HG02884 (cell line): ENCODE measurements at regions not wholly inside any gene's neighbourhood (a gene's known extent, or its start where the extent isn't known, plus 50 kb on each side); places are given as distances from the start of the nearest gene placed in this dataset.
"Not testable (repeated sequence)": the region's sequence is repeated elsewhere in the genome, so short reads cannot be mapped to it uniquely, and the experiment has no call there.

Experiments
- ATAC-seq: cut with Tn5 transposase; IDR thresholded peaks from one replicate; pipeline ENCODE4 v1.9.1; 2021; ENCODE audit warnings: mild to moderate bottlenecking, moderate library complexity; ENCODE audit not compliant: unreplicated experiment

DNA sequence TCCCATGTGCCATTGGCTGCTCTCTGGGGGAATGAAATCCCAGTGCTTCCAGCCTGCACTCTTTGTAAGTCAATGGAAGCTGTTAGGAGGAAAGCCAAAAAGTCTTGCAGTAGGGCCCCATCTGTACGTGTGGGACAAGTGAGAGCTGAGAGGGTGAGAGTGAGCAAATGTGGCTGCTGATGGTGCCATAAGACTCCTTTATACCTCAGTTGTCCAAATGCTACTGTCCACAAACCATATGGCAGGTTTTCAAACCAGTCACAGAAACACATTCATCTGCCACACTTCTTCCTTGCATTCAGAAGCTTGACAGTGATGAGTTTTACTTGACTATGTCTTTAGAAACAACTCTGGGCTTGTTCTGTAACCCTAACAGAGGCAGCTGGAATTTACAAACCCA lies 543.8 kb downstream of the CSNK1G3 start:
- ATAC-seq, result no peak

DNA sequence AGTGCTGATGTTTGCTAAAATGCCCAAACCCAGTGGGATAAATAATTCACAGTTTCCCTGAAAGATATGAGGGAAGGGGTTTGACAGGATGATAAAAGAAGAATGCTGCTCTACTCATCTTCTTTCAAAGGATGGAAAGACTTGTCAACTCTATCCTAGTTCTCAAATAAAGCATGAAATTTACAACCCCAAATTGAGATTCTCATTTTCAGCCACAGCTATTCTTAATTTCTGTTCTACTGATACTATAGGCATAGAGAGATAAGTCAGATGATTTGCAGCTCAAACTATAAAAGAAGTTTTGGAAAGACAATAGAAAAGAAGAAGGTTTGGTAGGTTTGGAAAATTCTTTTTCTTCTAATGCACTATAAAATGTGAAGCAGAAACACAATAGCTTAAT lies 542.6 kb downstream of the CSNK1G3 start:
- peak; percentile 37 for ATAC-seq

DNA sequence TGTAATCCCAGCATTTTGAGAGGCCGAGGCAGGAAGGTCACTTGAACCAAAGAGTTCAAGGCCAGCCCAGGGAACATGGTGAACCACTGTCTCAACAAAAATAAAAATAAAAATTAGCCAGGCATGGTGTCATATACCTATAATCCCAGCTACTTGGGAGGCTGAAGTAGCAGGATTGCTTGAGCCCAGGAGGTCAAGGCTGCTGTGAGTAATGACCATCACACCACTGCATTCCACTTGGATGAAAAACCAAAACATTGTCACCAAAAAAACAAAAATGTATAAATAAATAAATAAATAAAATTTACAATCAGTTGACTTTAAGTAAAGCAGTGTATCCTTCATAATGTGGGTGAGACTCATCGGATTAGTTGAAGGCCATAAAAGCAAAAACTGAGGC lies 541.4 kb downstream of the CSNK1G3 start:
- no peak for ATAC-seq

DNA sequence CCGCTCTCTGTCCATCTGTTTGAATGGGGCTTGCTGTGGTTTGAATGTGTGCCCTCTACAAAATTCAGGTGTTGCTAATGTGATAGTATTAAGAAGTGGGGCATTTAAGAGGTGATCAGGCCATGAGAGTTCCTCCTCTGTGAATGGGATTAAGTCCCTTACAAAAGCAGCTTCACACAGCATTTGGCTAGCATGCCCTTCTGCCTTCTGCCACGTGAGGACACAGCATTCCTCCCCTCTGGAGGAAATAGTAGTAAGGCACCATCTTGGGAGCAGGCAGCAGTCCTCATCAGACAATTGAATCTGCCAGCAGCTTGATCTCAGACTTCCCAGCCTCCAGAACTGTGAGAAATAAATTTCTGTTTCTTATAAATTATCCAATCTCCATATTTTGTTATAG lies 540.2 kb downstream of the CSNK1G3 start:
- no peak for ATAC-seq

DNA sequence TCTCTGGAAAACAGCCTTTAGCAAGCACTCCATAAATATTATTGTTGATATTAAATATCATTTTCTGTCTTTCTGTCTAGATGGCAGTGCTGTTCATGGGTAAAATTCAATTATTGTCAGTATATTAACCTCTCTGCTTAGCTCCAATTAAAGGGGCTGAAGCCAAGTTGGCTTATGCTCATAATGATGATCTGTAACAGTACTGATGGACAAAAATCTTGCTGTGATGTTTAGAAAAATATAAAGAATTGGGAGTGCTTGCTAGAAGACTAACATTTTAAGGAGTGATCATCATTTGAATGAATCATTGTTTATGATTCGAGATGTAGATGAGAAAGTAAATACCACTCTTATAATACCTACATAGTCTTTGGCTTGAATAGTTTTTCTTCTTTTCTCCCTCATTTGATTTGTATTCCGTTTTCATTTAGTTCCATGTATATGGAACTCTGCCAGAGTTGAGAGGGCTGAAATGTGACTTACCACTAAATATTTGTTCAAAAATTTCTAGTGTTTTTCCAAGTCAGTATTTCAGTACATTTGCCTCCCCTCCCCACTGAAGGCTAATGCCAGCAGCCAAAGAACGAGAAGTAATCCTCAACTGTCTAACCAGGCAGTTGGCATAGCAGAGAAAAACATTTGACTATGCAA lies 538.3 kb downstream of the CSNK1G3 start:
- ATAC-seq, result no peak

DNA sequence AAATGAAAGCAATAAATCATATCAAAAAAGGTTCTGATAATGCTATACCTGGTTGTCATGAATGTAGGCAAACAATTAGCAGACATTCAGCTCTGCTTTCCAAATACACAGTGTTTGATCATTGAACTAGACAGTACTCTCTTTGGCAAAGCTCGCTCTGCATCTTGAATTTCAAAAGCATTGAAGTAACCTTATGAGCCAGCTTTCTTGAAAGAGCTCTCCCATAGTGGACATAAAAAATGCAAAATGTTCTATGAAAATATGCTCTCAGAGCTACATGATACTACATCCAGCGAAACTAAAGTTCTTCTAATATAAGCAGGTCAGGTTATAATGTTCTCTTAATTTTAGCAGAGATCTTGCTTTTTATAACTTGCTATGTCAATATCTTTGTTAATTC lies 533.4 kb downstream of the CSNK1G3 start:
- no peak for ATAC-seq

DNA sequence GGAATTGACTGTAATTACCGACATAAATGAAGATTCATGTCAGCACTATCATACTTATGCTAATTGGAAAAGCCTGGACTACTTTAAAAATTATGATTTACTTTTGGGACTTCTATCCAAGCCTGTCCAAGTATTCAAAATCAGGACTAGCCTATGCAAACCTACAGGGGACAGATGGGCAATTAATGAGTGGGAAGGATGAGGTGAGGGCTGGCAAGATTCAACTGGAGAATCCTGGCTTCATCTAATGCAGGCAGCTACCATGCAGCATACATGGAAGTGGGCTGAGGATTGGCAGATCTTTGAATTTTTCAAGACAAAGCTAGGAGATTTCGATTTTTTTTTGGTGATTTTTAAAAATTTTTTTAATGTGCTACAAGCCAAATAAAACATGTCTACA lies 532.6 kb downstream of the CSNK1G3 start:
- no peak for ATAC-seq

DNA sequence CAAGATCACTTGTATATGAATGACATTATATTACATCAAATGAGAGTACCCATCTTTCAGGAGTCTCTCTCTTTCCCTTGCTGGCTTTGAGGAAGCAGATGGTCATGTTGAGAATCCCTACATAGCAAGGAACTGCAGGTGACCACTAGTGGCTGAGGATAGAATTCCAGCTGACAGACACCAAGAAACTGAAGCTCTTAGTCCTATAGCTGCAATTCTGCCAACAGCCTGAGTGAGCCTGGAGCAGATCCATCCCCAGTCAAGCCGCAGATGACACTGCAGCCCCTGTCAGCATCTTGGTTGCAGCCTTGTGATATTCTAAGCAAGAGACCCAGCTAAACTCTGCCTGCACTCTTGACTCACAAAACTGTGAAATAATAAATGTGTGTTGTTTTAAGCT lies 531.5 kb downstream of the CSNK1G3 start:
- no peak for ATAC-seq

DNA sequence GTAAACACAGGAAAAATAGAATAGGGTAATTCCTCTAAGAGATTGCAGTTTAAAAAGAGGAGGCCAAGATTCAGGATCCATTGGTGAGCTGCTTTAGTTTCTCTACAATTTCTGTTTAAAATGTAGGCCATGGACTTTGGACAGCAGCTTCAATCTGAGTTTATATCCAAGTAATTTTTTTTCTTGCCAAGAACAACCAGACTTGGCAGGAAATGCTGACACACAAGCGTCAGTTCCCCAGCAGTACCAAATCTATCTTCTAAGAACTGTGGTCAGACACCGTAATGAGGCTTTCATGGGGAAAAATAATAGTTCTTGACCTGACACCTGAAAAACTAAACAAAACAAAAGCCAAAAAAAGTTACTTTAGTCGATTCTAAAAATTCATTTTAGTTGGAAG lies 528.8 kb downstream of the CSNK1G3 start:
- no peak for ATAC-seq

DNA sequence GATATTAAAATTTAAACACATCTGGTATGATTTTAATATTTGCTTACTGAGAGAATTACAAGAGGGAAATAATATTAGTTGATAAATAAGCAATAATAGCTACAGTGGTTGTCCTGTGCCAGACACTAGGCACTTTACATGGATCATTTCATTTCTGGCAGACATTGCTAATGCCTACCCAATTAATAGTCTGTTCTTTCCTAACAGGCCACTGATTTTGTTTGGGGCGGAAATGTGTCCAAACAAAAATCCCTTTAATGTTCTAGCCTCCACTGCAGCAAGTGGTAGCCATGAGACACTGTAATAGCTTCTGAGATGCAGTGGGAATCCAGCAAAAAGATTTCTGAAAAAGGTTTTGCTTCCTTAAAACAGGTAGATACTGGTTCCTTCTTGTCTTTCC lies 527.4 kb downstream of the CSNK1G3 start:
- ATAC-seq, result no peak

DNA sequence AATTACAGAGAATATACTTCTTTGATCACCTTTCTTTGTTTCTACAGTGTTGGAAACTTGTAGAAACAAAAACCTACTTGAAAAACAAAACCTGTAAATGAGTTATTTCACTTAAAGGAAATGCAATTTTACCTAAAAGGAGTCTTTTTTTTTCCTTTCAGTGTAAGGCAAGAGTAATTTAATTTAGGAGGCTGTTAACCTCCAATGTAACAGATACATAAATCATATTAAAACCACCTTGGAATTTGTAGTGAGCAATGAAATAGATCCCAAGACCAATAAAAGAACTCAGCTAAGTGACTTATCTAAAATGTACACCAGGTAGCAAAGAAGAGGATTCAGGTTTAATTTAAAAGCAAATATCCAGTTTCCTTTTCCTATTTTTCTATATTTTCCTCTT lies 524.8 kb downstream of the CSNK1G3 start:
- no peak for ATAC-seq

DNA sequence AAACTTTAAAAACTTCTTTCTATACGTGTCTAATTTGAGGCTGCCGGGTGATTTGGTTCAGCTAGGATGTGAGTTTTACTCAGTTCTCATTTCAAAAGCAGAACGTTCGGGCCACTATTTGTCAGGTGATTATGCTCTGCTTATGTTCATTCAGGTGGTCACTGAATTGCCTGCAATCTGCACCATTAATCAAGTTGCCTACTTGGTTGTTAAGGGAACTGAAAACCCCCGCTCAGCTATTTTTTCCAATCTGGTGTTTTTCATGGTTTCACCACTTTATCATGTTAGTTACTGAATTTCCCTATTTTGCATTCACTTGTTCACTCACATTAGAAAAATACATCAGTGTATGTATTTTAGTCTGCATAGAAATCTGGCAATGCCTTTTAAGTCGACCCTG lies 523.0 kb downstream of the CSNK1G3 start:
- peak; percentile 98 for ATAC-seq

DNA sequence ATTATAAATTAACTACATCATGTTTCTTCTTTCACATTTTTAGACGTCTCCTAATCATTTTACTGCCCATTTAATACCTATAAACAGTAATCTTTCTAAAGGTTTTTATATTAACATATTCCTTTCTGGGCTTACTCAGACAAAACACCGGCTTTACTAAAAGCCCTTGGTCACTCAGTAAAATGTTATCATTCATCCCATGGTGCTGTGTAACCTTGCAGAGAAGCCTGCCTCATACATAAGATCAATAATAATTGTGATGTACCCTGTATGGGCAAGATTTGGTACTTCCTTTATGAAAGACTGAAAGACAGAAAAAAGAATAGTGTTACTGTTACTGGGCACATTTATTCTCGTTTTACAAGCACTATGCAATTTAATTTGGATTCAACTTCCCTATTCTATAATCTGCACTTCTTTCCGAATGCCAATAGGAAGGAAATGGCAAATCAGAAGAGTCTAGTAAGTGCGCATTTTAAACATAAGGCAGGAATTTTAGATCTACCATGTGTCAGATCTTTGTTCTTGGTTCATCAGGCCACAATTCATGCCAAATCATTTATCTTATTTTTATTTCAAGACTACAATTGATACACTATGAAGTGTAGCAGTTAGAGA lies 522.2 kb downstream of the CSNK1G3 start:
- ATAC-seq, result no peak

DNA sequence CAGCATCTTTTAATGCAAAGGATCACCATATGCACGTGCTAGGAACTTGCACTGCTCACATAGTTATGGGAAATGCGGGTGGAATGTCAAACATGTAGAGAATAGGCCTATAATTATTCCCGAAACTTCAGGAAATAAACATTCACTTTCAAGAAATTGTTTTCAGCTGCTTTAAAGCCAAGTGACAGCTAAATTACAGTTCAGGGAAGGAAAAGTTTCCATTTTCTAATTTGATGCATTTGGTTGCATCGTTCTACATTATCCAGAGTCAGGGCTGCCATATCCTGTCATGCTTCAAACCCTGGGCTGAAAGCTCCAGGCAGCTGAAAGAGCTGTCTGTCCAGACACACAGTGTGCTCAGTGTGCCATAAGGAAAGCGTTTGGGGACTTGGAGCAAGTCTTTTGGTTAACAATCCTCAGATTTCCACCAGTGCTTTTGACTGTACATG lies 518.1 kb downstream of the CSNK1G3 start:
- ATAC-seq, result no peak

DNA sequence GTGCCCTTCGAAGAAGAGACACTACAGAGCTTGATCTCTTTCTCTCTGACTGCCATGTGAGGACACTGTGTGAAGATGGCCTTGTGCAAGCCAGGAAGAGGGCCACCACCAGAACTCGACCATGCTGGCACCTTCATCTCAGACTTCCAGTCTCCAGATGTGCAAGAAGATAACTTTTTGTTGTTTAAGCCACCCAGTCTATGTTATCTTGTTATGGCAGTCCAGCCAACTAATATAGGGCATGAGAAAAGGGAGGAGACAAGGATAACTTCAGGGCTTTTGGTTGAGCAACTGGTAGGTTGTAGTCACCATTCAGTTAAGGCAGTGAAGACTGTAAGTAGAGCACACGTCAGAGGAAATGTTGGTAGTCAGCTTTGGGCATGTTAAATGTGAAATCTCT lies 515.5 kb downstream of the CSNK1G3 start:
- no peak for ATAC-seq

DNA sequence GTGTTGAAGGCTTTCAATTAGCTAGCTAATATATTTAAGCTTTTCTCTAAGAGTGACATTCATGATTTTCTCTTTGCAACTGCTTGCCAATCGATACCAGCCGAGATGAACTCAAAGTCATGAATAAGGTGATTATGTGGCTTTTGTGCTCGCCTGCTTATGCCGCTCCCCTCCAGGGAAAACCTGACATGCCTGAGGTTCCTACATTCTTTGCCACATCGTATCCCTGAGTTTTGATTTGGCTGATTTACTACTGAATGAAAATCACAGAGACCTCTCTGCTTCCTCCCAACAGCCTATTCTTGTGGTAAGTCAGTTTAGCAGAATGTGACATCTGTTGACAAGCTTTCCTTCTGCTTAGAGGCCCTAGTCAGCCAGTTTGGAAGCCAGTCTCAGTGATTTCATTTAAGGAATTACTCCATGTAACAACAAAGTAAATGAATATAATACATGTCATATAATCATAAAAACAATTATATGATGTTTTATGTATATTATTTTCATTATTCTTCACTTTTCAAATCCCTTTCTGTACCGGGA lies 513.4 kb downstream of the CSNK1G3 start:
- ATAC-seq, result no peak

DNA sequence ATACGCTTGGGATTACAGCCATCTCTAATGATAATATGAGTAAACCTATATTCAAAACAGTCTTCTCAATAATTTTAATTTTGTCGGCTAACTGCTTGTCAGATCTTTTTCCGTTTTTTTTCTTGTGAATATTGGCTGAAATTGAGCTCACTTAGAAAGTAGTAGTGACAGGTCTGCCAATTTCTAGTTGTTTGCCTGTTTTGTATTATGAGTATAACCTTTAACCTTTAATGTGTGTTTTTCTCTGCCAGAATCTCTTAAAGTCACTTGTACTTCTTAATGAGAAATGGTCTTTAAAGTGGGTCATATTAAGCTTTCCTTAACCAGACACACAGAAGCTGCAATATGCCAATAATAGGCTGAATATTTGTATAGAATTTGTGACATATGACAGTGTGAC lies 511.0 kb downstream of the CSNK1G3 start:
- no peak for ATAC-seq

DNA sequence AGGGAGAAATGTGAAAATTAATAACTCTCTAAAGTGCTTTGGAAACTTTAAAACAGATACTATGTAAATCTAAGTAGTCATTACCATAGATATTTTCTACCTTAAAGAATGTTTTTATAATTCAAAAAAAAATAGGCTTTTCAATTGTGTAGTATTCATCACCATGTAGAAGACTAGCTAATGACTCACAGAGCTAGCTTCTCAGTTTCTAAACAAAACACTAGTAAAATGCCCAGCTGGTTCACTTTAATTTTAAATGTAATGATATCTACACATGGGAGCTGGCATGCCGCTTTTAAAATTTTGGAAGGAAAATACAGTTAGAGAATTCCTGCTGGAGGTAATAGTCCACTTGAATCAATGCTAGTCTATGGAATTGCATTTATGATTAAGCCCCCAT lies 509.8 kb downstream of the CSNK1G3 start:
- ATAC-seq, result no peak

DNA sequence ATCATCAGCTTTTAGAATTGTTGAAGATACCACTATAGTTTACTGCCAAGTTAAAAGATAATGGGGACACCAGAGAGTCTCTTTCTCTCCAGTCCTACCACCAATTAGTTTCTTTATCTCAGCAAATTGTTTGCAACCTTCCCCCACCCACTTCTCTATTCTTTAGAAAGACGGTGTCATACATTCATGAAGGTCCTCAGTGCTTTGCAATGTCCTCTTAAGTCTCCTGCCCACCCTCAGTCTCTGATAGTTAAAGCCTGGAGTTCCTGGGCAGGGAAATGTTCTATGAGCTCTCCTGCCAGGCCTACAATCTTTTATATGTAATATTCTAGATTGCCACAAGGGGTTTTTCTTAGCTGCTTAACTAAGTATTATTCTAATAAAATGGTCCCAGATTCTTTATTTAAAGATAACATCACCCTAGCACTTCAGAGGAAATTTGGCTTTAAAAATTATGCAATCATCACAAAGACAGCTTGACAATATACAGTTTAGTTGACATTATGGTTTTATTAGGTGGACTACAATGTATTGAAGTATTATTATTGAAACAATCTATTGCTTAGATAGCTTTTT lies 509.2 kb downstream of the CSNK1G3 start:
- no peak for ATAC-seq

DNA sequence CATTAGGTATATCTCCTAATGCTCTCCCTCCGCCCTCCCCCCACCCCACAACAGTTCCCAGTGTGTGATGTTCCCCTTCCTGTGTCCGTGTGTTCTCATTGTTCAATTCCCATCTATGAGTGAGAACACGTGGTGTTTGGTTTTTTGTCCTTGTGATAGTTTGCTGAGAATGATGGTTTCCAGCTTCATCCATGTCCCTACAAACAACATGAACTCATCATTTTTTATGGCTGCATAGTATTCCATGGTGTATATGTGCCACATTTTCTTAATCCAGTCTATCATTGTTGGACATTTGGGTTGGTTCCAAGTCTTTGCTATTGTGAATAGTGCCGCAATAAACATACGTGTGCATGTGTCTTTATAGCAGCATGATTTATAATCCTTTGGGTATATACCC lies 505.3 kb downstream of the CSNK1G3 start:
- ATAC-seq, result not testable (repeated sequence)

DNA sequence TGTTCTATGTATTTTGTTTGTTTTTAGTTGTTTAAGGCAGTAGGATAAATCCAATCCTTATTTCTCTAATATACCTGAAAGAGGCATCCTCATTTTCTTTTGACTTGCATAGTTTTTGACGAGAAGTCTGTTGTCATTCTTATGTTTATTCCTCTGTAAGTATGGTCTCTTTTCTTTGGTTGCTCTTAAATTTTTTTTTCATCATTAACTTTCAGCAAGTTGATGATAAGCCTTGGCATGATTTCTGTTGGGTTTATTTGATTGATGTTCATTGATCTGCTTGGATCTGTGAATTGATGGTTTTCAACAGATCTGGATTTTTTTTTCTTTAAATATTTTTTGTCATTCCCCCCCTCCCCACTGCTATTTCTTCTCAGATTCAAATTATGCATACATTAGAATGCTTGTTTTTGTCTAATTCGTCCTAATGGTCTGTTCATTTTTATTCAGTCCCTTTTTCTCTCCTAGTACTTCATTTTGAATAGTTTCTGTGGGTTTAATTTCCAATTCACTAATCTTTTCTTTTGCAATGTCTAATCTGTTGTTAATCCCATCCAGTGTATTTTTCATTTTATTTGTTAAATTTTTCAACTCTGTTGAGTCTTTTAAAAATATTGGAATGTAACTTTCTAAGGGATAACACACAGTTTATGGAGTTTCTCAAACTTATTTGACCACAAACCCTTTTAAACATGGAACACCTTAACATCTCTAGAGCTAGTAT lies 495.9 kb downstream of the CSNK1G3 start:
- no peak for ATAC-seq
